ENCODE measurements at regions not wholly inside any gene's neighbourhood (a gene's known extent, or its start where the extent isn't known, plus 50 kb on each side); places are given as distances from the start of the nearest gene placed in this dataset.
A peak's percentile ranks its signal among the peaks of the same experiment; 100 is the strongest.

DNA sequence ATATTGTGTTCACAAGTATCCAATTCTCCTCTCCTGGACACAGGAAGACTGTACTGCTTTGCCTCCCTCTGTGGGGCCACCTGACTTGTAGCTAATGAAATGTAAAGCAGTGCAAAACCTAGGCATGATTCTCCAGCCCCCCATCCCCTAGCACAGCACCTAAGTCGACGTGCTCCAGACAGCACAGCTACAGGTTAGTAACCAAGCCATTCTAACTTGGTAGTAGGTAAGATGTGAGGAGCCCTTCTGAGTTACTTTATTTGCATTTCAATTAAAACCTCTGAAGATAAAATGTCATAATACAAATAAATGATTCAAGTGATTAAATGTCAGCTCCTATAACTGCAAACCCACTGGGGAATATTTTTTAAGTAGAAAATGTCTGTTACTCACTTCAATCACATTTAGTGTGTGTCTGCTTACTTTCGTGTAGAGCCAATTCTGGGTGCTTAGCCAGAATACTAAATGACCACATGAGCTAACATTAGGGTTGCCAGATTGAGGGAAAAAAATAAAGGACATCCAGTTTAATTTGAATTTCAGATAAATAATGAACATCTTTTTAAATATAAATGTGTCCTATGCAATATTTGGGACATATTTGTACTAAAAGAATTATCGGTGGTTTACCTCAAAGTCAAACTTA, 64.8 kb upstream of the HIF1A start:
- Mint-ChIP-seq H3K36me3 (ENCODE audit: low read depth) (no peaks in the 10 kb centered on the region), H3K27ac (no peak overlapping the region), H3K9me3 (no peaks in the 10 kb centered on the region), H3K4me3 (no peak overlapping the region), H3K27me3 (ENCODE audit: low read depth) (no peaks in the 10 kb centered on the region), H3K4me1 (peaks cover 21% of the 10 kb centered on the region)
- TF ChIP-seq, protein P1, sequence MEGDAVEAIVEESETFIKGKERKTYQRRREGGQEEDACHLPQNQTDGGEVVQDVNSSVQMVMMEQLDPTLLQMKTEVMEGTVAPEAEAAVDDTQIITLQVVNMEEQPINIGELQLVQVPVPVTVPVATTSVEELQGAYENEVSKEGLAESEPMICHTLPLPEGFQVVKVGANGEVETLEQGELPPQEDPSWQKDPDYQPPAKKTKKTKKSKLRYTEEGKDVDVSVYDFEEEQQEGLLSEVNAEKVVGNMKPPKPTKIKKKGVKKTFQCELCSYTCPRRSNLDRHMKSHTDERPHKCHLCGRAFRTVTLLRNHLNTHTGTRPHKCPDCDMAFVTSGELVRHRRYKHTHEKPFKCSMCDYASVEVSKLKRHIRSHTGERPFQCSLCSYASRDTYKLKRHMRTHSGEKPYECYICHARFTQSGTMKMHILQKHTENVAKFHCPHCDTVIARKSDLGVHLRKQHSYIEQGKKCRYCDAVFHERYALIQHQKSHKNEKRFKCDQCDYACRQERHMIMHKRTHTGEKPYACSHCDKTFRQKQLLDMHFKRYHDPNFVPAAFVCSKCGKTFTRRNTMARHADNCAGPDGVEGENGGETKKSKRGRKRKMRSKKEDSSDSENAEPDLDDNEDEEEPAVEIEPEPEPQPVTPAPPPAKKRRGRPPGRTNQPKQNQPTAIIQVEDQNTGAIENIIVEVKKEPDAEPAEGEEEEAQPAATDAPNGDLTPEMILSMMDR (IDR thresholded peaks at IDR 0.05; ENCODE audit: unreplicated experiment in 3 of 3), result no peak

DNA sequence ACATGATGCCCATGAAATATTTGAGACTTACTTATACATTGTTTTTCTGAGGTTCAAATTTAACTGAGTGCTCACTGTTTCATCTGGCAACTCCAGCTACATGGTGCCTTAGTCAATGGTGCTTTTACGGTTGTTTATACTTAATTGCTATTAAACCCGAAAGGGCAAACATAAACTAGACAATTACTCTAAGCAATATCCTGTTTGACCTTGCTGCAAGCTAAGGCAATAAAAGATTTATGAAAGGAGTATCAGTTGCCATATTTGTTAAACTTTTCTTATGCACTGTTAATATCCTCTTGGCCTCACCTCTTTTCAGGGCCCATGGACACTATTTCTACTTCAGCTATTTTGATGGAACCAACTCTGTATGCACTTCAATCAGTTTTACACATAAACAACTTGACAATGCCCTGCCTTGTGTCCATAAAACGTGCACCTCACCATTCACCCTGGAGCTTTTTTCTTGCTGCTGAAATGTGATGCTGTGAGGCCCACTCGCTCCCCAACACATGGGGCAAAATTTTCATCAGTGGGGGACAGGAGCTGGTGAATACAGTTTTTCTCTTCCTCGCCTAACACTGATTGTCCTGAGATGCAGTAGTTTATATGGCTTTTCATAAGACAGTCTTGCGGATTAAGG, 64.1 kb upstream of the HIF1A start:
- H3K9me3 Mint-ChIP-seq, result no peaks in the 10 kb centered on the region
- H3K4me3 Mint-ChIP-seq, result no peak overlapping the region
- TF ChIP-seq, protein P1 (IDR thresholded peaks at IDR 0.05; ENCODE audit: unreplicated experiment in 3 of 3), result no peak
- H3K27me3 Mint-ChIP-seq (ENCODE audit: low read depth), result no peaks in the 10 kb centered on the region
- peaks cover 21% of the 10 kb centered on the region for H3K4me1 Mint-ChIP-seq
- H3K36me3 Mint-ChIP-seq (ENCODE audit: low read depth), result no peaks in the 10 kb centered on the region
- H3K27ac Mint-ChIP-seq, result peak overlapping the region in 2 of 3 experiments; percentile 31 to 42

DNA sequence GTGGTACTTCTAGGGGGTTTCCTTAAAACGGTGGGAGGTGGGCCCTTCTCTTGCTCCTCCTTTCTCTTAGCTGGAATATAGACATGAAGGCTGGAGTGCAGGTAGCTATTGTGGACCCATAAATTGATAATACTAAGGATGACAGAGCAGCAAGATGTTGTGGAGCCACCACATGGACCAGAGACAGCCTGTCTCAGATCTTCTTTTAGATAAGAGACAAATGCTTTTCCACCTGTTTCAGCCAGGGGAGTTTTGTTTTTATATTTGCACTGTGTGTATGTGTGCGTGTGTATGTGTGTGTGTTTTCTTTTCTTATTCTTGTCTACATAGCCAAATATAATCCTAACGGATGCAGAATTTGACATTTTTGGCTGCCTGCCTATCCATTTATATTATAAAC, 62.9 kb upstream of the HIF1A start:
- Mint-ChIP-seq H3K4me1 (peaks cover 21% of the 10 kb centered on the region), H3K4me3 (no peak overlapping the region), H3K36me3 (ENCODE audit: low read depth) (no peaks in the 10 kb centered on the region), H3K27me3 (ENCODE audit: low read depth) (no peaks in the 10 kb centered on the region), H3K9me3 (no peaks in the 10 kb centered on the region), H3K27ac (peak overlapping the region in 2 of 3 experiments; percentile 6 to 27)
- TF ChIP-seq, protein P1 (IDR thresholded peaks at IDR 0.05; ENCODE audit: unreplicated experiment in 3 of 3), result no peak

DNA sequence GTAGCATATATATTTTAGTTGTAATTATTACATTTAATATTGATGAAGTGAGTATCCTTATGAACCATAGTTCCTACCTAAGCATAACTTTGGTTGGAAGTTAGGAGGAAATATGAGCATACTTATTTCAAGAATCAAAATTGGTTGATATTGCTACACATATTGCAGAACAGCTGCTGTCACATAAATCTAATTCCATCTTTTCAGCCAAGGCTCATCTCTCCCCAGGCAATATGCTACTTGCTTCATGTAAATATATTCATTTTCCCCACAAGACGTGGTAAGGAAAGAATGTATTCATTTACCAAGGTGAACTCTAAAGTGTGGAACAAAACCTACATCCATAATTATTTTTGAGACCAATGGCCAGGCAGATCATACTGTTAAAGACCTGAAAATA, 62.5 kb upstream of the HIF1A start:
- Mint-ChIP-seq H3K27me3 (ENCODE audit: low read depth) (no peaks in the 10 kb centered on the region), H3K9me3 (no peaks in the 10 kb centered on the region), H3K27ac (no peak overlapping the region), H3K4me1 (peaks cover 21% of the 10 kb centered on the region), H3K36me3 (ENCODE audit: low read depth) (no peaks in the 10 kb centered on the region), H3K4me3 (no peak overlapping the region)
- TF ChIP-seq, protein P1 (IDR thresholded peaks at IDR 0.05; ENCODE audit: unreplicated experiment in 3 of 3), result no peak

DNA sequence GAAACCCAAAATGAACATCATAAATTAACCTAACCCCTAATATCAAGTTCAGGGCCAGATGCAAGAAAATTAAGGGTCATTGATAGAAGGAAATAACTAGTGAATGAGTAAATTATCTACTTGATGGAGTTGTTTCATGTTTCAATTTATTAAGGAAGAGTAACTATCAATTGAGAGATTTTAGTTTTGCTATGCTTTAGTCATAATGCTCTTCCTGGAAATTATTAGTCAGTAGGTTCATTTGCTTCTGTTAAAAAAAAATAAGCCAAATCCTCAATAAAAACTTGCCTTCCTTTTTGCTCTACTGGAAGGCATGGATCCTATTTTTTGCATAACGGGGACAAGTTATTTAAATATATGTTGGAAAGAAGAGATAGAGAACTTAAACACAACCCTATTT, 59.0 kb upstream of the HIF1A start:
- H3K27ac Mint-ChIP-seq, result no peak overlapping the region
- H3K27me3 Mint-ChIP-seq (ENCODE audit: low read depth), result no peaks in the 10 kb centered on the region
- H3K4me3 Mint-ChIP-seq, result no peak overlapping the region
- H3K9me3 Mint-ChIP-seq, result no peaks in the 10 kb centered on the region
- H3K36me3 Mint-ChIP-seq (ENCODE audit: low read depth), result no peaks in the 10 kb centered on the region
- peaks cover 19% of the 10 kb centered on the region for H3K4me1 Mint-ChIP-seq
- TF ChIP-seq, protein P1 (IDR thresholded peaks at IDR 0.05; ENCODE audit: unreplicated experiment in 3 of 3), result no peak

DNA sequence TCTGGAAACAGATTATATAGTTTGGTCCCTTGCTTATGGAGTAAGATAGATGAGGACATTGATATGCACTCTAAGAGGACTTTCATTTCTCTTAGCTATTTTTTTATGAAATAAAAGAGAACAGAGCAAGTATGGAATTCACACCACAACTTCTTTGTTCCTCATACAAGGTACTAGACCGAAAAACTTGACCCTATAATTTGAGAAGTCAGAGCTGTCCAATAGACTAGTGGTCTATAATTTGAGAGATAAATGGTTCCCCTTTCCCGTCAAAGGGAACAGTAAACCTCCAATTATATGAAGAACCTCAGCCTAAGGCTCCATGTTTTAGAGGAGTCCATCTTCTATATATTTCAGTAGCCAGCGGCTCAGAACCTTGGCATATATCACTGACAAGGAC, 58.5 kb upstream of the HIF1A start:
- no peaks in the 10 kb centered on the region for H3K27me3 Mint-ChIP-seq (ENCODE audit: low read depth)
- H3K9me3 Mint-ChIP-seq, result no peaks in the 10 kb centered on the region
- peaks cover 14% of the 10 kb centered on the region for H3K4me1 Mint-ChIP-seq
- no peak overlapping the region for H3K4me3 Mint-ChIP-seq
- H3K27ac Mint-ChIP-seq, result no peak overlapping the region
- TF ChIP-seq, protein P1 (IDR thresholded peaks at IDR 0.05; ENCODE audit: unreplicated experiment in 3 of 3), result no peak
- no peaks in the 10 kb centered on the region for H3K36me3 Mint-ChIP-seq (ENCODE audit: low read depth)
